Activated CD4-positive, alpha-beta T cell treated with anti-CD3 and anti-CD28 coated beads, Interleukin-2, amount 10 ng/mL, durations not matched to agents 7 days and 5 days (primary cell): ENCODE measurements at regions not wholly inside any gene's neighbourhood (a gene's known extent, or its start where the extent isn't known, plus 50 kb on each side); places are given as distances from the start of the nearest gene placed in this dataset.
A peak's percentile ranks its signal among the peaks of the same experiment; 100 is the strongest.

Experiments used
- CTCF ChIA-PET: fragments of 350-600 bp; sonication (Branson Sonifier 250); formaldehyde crosslinking; loops from one replicate; lab custom pipeline; 2021; ENCODE audit warnings: antibody characterized with exemption; lab: Charles Lee
- POLR2A ChIA-PET: fragments of 350-600 bp; sonication (Branson Sonifier 250); formaldehyde crosslinking; loops from one replicate; lab custom pipeline; 2021; ENCODE audit warnings: antibody characterized with exemption; lab: Charles Lee
- DNase-seq: peaks from one replicate; pipeline ENCODE4 v3.0.0-alpha.2; 2020
- H3K27ac Mint-ChIP-seq: one replicate; pipeline ENCODE4 v1.8.0; 2021; ENCODE audit warnings: mild to moderate bottlenecking, moderate library complexity, mixed read lengths
- H3K27me3 Mint-ChIP-seq: one replicate; pipeline ENCODE4 v1.8.0; 2021; ENCODE audit warnings: mixed read lengths
- H3K36me3 Mint-ChIP-seq: one replicate; pipeline ENCODE4 v1.8.0; 2021; ENCODE audit warnings: low read depth, mixed read lengths
- H3K4me1 Mint-ChIP-seq: one replicate; pipeline ENCODE4 v1.8.0; 2021; ENCODE audit warnings: mixed read lengths
- H3K4me3 Mint-ChIP-seq: one replicate; pipeline ENCODE4 v1.8.0; 2021; ENCODE audit warnings: mild to moderate bottlenecking, moderate library complexity, mixed read lengths
- H3K9me3 Mint-ChIP-seq: one replicate; pipeline ENCODE4 v1.8.0; 2021; ENCODE audit warnings: mixed read lengths

GRCh38 chr14:71271166-71271945 lies 364.1 kb downstream of the PCNX1 start:
- Mint-ChIP-seq H3K4me1 (peaks cover 16% of the 10 kb centered on the region), H3K27me3 (peaks cover 4% of the 10 kb centered on the region), H3K36me3 (peaks cover 14% of the 10 kb centered on the region), H3K4me3 (no peak overlapping the region), H3K27ac (no peak overlapping the region), H3K9me3 (peaks cover 33% of the 10 kb centered on the region)
- POLR2A ChIA-PET: no interaction called here
- no peak for DNase-seq
- CTCF ChIA-PET: interaction anchor here (1.5 to 1.6 kb wide), 2 partner anchors 10 to 20 kb away, joined by 4 to 5 read pairs; no protein-coding TSS in a partner anchor

- CTCF ChIA-PET: no interaction called here
- peaks cover 9% of the 10 kb centered on the region for H3K4me1 Mint-ChIP-seq
- peaks cover 14% of the 10 kb centered on the region for H3K36me3 Mint-ChIP-seq
- H3K27ac Mint-ChIP-seq: no peak overlapping the region
- no peak for DNase-seq
- POLR2A ChIA-PET: no interaction called here
- peaks cover 5% of the 10 kb centered on the region for H3K27me3 Mint-ChIP-seq
- no peak overlapping the region for H3K4me3 Mint-ChIP-seq
- peaks cover 30% of the 10 kb centered on the region for H3K9me3 Mint-ChIP-seq
Measured at GRCh38 chr14:71273366-71273765, 366.1 kb downstream of the PCNX1 start.

- no peak for DNase-seq
- Mint-ChIP-seq H3K27ac (no peak overlapping the region), H3K4me1 (no peaks in the 10 kb centered on the region), H3K4me3 (no peak overlapping the region), H3K27me3 (peaks cover 12% of the 10 kb centered on the region), H3K9me3 (peaks cover 9% of the 10 kb centered on the region), H3K36me3 (peaks cover 1% of the 10 kb centered on the region)
- ChIA-PET CTCF (no interaction called here), POLR2A (no interaction called here)
Measured at GRCh38 chr14:71284048-71284447, 376.8 kb downstream of the PCNX1 start.

- no peak overlapping the region for H3K27ac Mint-ChIP-seq
- H3K4me1 Mint-ChIP-seq: peaks cover 13% of the 10 kb centered on the region
- H3K4me3 Mint-ChIP-seq: no peak overlapping the region
- H3K27me3 Mint-ChIP-seq: peaks cover 12% of the 10 kb centered on the region
- CTCF ChIA-PET: interaction anchor here (2.1 kb wide), 1 partner anchor 10 kb away, joined by 5 read pairs; no protein-coding TSS in a partner anchor
- POLR2A ChIA-PET: no interaction called here
- no peak for DNase-seq
- peaks cover 9% of the 10 kb centered on the region for H3K9me3 Mint-ChIP-seq
- peaks cover 1% of the 10 kb centered on the region for H3K36me3 Mint-ChIP-seq
Measured at GRCh38 chr14:71286126-71286525, 378.9 kb downstream of the PCNX1 start.

- H3K27me3 Mint-ChIP-seq: peaks cover 14% of the 10 kb centered on the region
- CTCF ChIA-PET: interaction anchor here (0.7 kb wide), 1 partner anchor 13 kb away, joined by 3 read pairs; no protein-coding TSS in a partner anchor
- POLR2A ChIA-PET: no interaction called here
- peaks cover 16% of the 10 kb centered on the region for H3K4me1 Mint-ChIP-seq
- no peak for DNase-seq
- H3K36me3 Mint-ChIP-seq: no peaks in the 10 kb centered on the region
- H3K4me3 Mint-ChIP-seq: no peak overlapping the region
- peaks cover 11% of the 10 kb centered on the region for H3K9me3 Mint-ChIP-seq
- no peak overlapping the region for H3K27ac Mint-ChIP-seq
Measured at GRCh38 chr14:71287567-71287966, 380.3 kb downstream of the PCNX1 start.

- H3K4me3 Mint-ChIP-seq: no peak overlapping the region
- peaks cover 8% of the 10 kb centered on the region for H3K9me3 Mint-ChIP-seq
- CTCF ChIA-PET: interaction anchor here (0.7 kb wide), 1 partner anchor 8 kb away, joined by 3 read pairs; no protein-coding TSS in a partner anchor
- H3K36me3 Mint-ChIP-seq: no peaks in the 10 kb centered on the region
- peaks cover 11% of the 10 kb centered on the region for H3K27me3 Mint-ChIP-seq
- peak; percentile 6 for DNase-seq
- no peak overlapping the region for H3K27ac Mint-ChIP-seq
- peaks cover 16% of the 10 kb centered on the region for H3K4me1 Mint-ChIP-seq
- POLR2A ChIA-PET: no interaction called here
Measured at GRCh38 chr14:71289536-71289935, 382.3 kb downstream of the PCNX1 start.

- DNase-seq: no peak
- no peaks in the 10 kb centered on the region for H3K36me3 Mint-ChIP-seq
- H3K27ac Mint-ChIP-seq: no peak overlapping the region
- H3K4me1 Mint-ChIP-seq: peaks cover 16% of the 10 kb centered on the region
- peaks cover 11% of the 10 kb centered on the region for H3K27me3 Mint-ChIP-seq
- H3K9me3 Mint-ChIP-seq: peaks cover 9% of the 10 kb centered on the region
- ChIA-PET POLR2A (no interaction called here), CTCF (interaction anchor here (0.7 kb wide), 1 partner anchor 9 kb away, joined by 3 read pairs; no protein-coding TSS in a partner anchor)
- no peak overlapping the region for H3K4me3 Mint-ChIP-seq
Measured at GRCh38 chr14:71290301-71290700, 383.0 kb downstream of the PCNX1 start.

- CTCF ChIA-PET: interaction anchor here (1.0 to 1.2 kb wide), 3 partner anchors 10 to 65 kb away, joined by 3 to 5 read pairs (median 5); no protein-coding TSS in a partner anchor
- POLR2A ChIA-PET: no interaction called here
- H3K9me3 Mint-ChIP-seq: peaks cover 8% of the 10 kb centered on the region
- peak; percentile 14 for DNase-seq
- no peak overlapping the region for H3K27ac Mint-ChIP-seq
- H3K4me3 Mint-ChIP-seq: no peak overlapping the region
- peaks cover 17% of the 10 kb centered on the region for H3K4me1 Mint-ChIP-seq
- peaks cover 11% of the 10 kb centered on the region for H3K27me3 Mint-ChIP-seq
- no peaks in the 10 kb centered on the region for H3K36me3 Mint-ChIP-seq
Measured at GRCh38 chr14:71290960-71291466, 383.8 kb downstream of the PCNX1 start.

- H3K4me1 Mint-ChIP-seq: peaks cover 4% of the 10 kb centered on the region
- POLR2A ChIA-PET: no interaction called here
Measured at GRCh38 chr14:71296184-71296583, 388.9 kb downstream of the PCNX1 start.

GRCh38 chr14:71300566-71301330 lies 393.5 kb downstream of the PCNX1 start:
- DNase-seq: no peak
- Mint-ChIP-seq H3K9me3 (peaks cover 10% of the 10 kb centered on the region), H3K27ac (no peak overlapping the region), H3K4me1 (peaks cover 2% of the 10 kb centered on the region), H3K4me3 (no peak overlapping the region), H3K36me3 (peaks cover 1% of the 10 kb centered on the region), H3K27me3 (no peaks in the 10 kb centered on the region)
- CTCF ChIA-PET: interaction anchor here (1.0 to 1.3 kb wide), 4 partner anchors 8 to 452 kb away, joined by 3 read pairs; no protein-coding TSS in a partner anchor
- POLR2A ChIA-PET: no interaction called here

More at GRCh38 chr14:71296184-71296583, 388.9 kb downstream of the PCNX1 start:
- H3K4me3 Mint-ChIP-seq: no peak overlapping the region
- CTCF ChIA-PET: no interaction called here
- no peaks in the 10 kb centered on the region for H3K36me3 Mint-ChIP-seq
- H3K27ac Mint-ChIP-seq: no peak overlapping the region
- peaks cover 5% of the 10 kb centered on the region for H3K9me3 Mint-ChIP-seq
- peaks cover 2% of the 10 kb centered on the region for H3K27me3 Mint-ChIP-seq
- no peak for DNase-seq

- ChIA-PET POLR2A (no interaction called here), CTCF (interaction anchor here (1.3 kb wide), 1 partner anchor 10 kb away, joined by 3 read pairs; no protein-coding TSS in a partner anchor)
- Mint-ChIP-seq H3K27me3 (no peaks in the 10 kb centered on the region), H3K4me1 (no peaks in the 10 kb centered on the region), H3K27ac (no peak overlapping the region), H3K9me3 (peaks cover 14% of the 10 kb centered on the region), H3K36me3 (peaks cover 1% of the 10 kb centered on the region), H3K4me3 (no peak overlapping the region)
- no peak for DNase-seq
Measured at GRCh38 chr14:71301611-71302010, 394.4 kb downstream of the PCNX1 start.

- ChIA-PET CTCF (interaction anchor here (0.6 kb wide), 1 partner anchor 396 kb away, joined by 3 read pairs; no protein-coding TSS in a partner anchor), POLR2A (no interaction called here)
- Mint-ChIP-seq H3K4me1 (no peaks in the 10 kb centered on the region), H3K36me3 (peaks cover 3% of the 10 kb centered on the region), H3K27me3 (peaks cover 11% of the 10 kb centered on the region), H3K27ac (no peak overlapping the region), H3K4me3 (no peak overlapping the region), H3K9me3 (peaks cover 23% of the 10 kb centered on the region)
- no peak for DNase-seq
Measured at GRCh38 chr14:71304690-71305089, 397.4 kb downstream of the PCNX1 start.
